MV-4-11 (cell line): ENCODE measurements at regions not wholly inside any gene's neighbourhood (a gene's known extent, or its start where the extent isn't known, plus 50 kb on each side); places are given as distances from the start of the nearest gene placed in this dataset.

Experiments
- DNase-seq: peaks from one replicate; lab custom pipeline; 2025; lab: John Stamatoyannopoulos, UW

GRCh38 chr14:31965735-31966598 is 111.1 kb upstream of the ARHGAP5 start:
- no peak for DNase-seq

- no peak for DNase-seq
These were observed 110.0 kb upstream of the ARHGAP5 start for GRCh38 chr14:31966896-31967668.

GRCh38 chr14:31967669-31967975 is 109.5 kb upstream of the ARHGAP5 start:
- no peak for DNase-seq

- DNase-seq: peak; percentile 44
These were observed 108.8 kb upstream of the ARHGAP5 start for GRCh38 chr14:31968107-31968810.

DNA sequence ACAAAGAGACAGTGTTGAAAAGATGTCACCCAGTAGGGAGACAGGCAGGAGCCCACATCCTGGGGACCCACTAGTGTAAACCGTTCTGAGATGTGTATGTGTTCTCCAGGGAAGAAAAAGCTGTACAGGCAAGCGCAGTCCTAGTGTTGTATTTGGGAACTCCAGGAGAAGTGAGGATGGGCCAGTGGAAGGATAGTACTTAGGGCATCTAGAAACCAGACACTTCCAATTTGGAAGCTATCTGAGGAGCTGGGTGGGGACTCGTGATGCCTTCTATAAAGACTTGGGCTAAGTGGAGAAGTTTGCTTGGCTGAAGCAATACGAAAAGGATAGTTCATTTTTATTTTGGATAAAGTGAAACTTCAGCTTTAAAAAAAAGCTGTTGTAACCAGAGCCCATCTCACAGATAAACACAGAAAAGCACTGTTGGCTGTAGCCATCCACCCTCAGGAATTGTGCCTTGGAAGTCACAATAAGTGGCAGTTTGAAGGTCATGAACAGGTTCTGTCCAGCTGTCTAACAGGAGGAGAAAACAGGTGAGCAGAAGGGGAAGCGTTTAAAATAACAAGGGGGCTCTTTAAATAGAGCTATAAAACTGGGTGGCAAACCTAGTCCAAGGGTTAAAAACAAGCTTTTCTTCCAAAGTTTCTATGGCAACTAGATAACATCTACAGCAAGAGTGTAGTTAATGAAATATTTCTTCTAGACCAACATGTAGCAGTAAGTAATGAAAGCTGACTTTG is 108.0 kb upstream of the ARHGAP5 start:
- no peak for DNase-seq

DNA sequence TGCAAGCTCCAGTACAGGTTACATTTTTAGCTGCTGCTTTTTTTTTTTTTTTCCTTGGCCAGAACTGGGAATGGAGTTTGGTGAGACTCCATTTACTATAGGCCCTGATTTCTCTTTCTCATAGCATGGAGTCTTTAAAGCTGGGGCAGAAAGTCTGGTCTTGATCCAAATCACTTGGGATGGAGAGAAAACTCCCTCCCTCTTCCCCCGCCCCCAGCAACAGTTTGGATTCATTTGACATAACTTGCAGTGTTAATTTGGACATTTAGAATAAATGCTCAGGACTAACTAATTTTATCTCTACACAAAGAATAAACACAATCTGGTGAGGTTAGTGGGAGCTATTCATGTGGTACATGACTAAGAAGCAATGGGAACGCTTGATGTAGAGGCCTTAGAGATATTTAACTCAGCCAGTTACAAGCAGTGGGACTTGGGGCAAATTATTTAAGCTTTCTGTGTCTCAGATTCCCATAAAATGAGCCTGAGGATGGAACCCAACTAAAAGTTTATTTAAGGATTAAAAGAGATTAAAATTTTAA is 107.3 kb upstream of the ARHGAP5 start:
- no peak for DNase-seq

DNA sequence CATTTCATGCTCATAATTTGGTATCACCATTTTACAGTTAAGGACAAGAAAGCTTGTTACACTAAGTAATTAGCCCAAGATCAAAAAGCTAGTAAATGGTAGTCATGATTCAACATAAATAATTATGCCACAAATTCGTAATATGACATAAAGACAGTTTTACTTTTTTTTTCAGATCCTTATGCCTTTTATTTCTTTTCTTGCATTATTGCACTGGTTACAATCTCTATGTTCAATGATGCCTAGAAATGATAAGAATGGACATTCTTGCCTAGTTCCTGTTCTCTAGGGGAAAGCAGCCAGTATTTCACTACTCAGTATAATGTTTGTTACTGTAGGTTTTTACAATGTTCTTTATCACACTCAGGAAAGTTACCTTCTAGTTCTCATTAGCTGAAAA is 106.4 kb upstream of the ARHGAP5 start:
- no peak for DNase-seq

DNA sequence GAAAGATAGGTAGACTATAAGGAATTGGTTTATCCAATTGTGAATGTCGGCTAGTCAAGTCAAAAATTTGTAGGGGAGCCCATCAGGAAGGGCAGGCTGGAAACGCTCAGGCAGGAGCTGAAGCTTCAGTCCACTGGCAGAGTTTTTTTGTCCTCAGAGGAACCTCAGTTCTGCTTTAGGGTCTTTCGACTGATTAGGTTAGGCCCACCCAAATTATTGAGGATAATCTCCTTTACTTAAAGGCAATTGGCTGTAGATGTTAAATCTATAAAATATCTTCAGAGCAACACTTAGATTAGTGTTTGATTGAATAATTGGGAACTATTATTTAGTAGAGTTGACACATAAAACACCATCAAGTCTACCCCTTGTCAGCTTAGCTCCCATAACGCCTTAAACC is 105.5 kb upstream of the ARHGAP5 start:
- DNase-seq: no peak

DNA sequence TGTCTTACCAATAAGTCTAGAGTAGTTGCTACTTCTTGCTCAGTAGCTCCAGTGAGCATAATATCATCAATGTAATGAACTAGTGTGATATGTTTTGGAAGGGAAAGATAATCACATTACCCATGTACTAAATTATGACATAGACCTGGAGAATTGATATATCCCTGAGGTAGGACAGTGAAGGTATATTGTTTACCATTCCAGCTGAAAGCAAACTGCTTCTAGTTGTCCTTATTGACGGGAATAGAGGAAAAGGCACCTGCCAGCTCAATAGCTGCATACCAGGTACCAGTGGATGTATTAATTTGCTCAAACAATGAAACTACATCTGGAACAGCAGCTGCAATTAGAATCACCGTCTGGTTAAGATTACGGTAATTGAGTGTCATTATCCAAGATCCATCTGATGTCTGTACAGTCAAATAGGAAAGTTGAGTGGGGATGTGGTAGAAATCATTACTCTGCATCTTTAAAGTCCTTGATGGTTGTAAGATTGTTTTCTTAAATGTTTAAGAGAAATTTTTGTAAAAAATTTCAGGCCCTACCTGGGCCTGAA is 100.0 kb upstream of the ARHGAP5 start:
- DNase-seq: no peak

GRCh38 chr14:31978423-31978822 is 98.7 kb upstream of the ARHGAP5 start:
- no peak for DNase-seq

- DNase-seq: no peak
These were observed 94.5 kb upstream of the ARHGAP5 start for GRCh38 chr14:31982642-31983041.

GRCh38 chr14:31986405-31986804 is 90.7 kb upstream of the ARHGAP5 start:
- no peak for DNase-seq

DNA sequence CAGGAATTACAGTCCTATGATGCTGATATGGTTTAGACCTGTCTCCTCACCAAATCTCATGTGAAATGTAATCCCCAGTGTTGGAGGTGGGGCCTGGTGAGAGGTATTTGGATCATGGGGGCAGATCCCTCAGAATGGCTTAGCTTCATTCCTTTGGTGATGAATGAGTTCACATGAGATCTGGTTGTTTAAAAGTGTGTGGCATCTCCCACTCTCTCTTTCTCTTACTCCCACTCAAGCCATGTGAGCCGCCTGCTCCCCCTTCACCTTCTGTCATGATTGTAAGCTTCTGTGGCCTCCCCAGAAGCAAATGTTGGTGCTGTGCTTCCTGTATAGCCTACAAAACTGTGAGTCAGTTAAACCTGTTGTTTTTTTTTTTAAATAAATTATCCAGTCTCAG is 89.4 kb upstream of the ARHGAP5 start:
- no peak for DNase-seq

DNA sequence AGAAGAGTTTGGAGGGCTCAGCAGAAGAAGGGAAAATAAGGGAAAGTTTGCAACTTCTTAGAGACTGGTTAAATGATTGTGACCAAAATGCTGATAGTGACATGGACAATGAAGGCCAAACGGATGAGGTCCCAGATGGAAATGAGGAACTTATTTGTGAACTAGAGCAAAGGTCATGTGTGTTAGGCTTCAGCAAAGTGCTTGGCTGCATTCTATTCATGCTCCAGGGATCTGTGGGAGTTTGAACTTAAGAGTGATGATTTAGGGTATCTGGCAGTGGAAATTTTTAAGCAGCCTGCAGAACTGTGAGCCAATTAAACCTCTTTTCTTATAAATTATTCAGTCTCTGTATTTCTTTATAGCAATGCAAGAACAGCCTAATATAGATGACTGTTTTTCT is 88.9 kb upstream of the ARHGAP5 start:
- no peak for DNase-seq

DNA sequence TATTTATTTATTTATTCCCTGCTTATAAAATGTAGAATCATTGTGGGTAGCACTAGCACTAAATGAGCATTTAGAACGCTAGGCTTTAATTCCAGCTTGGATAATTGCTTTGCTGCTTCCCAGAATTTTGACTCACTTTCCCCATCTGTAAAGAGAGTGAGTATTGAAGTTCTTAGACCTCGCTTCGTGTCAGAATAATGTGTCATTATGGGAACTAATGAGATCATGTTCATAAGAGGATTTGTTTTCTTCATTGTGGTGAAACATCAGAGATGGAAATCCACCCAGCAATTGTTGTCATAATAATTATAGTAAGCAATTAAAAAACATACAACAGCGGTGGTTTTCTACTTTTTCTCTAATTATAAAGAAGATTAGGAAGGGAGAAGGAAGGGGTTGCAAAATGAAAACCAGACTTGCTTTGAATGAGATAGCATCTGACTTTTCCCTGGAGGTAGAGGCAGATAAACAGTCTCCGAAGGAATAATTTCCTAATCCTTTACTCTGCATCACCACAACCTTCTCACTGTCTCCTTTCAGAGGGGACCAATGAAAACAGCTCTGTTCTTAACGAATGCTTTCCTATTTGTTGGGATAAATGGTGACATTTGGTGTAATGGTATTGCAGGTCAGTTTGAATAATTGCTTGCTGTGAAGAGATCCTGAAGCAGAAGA is 86.8 kb upstream of the ARHGAP5 start:
- DNase-seq: no peak

DNA sequence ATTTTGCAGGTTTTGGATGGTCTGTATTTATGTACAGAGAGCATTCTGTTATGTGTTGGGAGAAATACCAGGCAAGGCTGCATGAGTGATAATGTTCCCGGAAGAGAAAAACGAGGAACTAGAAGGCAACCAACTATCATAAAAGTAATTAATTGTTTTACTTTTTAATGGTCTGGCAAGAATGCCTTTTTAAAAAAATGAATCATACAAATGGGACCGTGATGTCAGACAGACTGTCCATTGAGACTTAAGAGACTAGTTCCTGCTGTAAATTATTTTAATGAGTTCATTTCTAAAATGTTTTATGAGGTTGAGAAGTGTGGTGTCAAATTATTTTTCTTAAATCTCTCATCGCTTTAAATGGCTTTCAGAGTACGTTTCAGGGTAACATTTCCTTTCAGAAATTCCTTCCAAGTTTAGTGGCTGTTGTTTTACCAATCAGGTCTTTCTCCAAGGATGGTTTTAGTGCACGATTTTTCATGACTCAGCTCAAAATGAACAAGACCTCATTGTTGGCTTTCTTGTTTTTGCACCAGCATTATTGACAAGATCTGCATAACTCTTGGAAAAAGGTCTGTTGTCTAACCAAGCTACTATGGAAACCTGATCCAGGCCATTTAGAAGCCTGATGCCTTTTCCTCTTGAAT is 86.1 kb upstream of the ARHGAP5 start:
- no peak for DNase-seq

DNA sequence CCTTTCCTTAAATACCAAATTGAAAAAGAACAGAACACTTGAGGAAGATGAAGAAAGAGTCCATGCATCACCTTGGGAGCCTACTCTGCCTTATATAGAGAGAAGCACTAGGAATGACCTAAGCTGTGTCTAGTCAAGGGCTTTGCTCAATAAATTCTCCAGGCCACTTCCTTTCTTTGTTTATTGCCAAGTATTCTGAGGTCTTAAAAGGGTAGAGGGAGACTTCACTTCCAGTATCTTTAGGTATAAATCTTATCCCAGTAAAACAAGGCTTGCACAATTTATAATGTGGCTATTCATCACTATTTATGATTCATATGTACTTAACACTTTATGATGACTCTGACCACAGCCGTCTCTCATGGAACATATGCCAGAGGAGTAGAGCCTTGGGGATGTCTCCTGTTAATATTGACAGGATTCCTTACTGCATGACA is 85.1 kb upstream of the ARHGAP5 start:
- DNase-seq: no peak

DNA sequence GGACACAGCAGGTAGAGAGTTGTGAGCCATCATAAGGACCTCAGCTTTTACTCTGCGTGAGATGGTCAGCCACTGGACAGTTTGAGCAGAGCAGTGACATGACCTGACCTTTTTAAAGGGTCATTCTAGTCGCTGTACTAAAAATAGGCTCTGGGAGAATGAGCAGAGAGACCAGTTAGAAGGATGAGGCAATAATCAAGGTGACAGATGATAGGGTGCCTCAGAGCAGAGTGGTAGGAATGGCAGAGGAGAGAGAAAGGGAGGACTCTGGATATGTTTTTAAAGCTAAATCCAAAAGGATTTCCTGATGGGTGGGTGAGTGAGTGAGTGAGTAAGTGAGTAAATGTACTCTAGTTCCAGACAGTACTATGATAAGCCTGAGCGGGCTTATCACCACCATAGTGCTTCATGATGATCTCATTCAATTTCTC is 83.6 kb upstream of the ARHGAP5 start:
- DNase-seq: no peak

DNA sequence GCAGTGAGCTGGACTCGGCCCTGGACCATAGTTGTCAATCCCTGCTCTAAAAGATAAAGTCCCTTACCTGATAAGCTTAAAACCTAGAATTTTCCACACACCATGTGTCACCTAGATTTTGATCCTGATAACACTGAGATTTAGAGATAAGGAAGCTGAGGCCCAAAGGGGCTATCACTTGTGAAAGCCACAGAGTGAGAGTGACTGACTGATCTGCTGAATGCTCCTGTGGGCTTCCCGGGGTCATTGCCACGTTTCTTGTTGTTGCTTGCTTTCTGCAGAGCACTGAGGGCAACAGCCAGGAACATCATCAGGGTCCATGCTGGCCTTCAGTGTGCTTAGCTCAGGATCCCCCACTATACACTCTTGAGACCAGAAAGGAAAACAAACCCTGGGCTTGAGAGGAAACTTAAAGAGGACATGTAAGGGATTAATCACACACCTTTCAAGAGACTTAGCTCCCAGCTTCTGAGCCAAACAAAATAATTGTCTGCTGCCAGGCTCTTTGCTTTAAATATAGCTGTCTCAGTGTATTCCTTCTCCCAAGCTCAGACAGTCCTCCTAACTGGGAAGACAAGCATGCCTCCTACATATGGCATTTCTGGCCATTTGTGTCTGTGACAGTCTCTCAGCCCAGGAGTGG is 82.6 kb upstream of the ARHGAP5 start:
- DNase-seq: no peak

GRCh38 chr14:32003585-32003984 is 73.5 kb upstream of the ARHGAP5 start:
- no peak for DNase-seq
